NCI-H128 (cell line): ENCODE measurements at regions not wholly inside any gene's neighbourhood (a gene's known extent, or its start where the extent isn't known, plus 50 kb on each side); places are given as distances from the start of the nearest gene placed in this dataset.
A peak's percentile ranks its signal among the peaks of the same experiment; 100 is the strongest.

Experiments used
- DNase-seq: peaks from one replicate; lab custom pipeline; 2025; ENCODE audit not compliant: unreplicated experiment; lab: John Stamatoyannopoulos, UW

GRCh38 chr13:85544756-85545155, 254.5 kb downstream of the SLITRK6 start:
- DNase-seq, result no peak

GRCh38 chr13:85543144-85543543, 256.1 kb downstream of the SLITRK6 start:
- DNase-seq, result peak; percentile 8

- no peak for DNase-seq
Observed at GRCh38 chr13:85541476-85541875, 257.7 kb downstream of the SLITRK6 start.

GRCh38 chr13:85538957-85539356, 260.3 kb downstream of the SLITRK6 start:
- DNase-seq, result no peak

- DNase-seq, result no peak
Observed at GRCh38 chr13:85537601-85538000, 261.6 kb downstream of the SLITRK6 start.

GRCh38 chr13:85536706-85537105, 262.5 kb downstream of the SLITRK6 start:
- no peak for DNase-seq

GRCh38 chr13:85535316-85536084, 263.7 kb downstream of the SLITRK6 start:
- DNase-seq, result no peak

GRCh38 chr13:85533911-85534310, 265.3 kb downstream of the SLITRK6 start:
- no peak for DNase-seq

- no peak for DNase-seq
Observed at GRCh38 chr13:85529218-85529594, 270.0 kb downstream of the SLITRK6 start.

GRCh38 chr13:85528491-85529217, 270.6 kb downstream of the SLITRK6 start:
- DNase-seq, result no peak

GRCh38 chr13:85527316-85527715, 271.9 kb downstream of the SLITRK6 start:
- no peak for DNase-seq

- DNase-seq, result no peak
Observed at GRCh38 chr13:85525411-85525810, 273.8 kb downstream of the SLITRK6 start.

GRCh38 chr13:85521657-85522056, 277.6 kb downstream of the SLITRK6 start:
- DNase-seq, result peak; percentile 77

- no peak for DNase-seq
Observed at GRCh38 chr13:85520445-85520844, 278.8 kb downstream of the SLITRK6 start.

- no peak for DNase-seq
Observed at GRCh38 chr13:85519363-85519762, 279.9 kb downstream of the SLITRK6 start.

GRCh38 chr13:85512421-85512820, 286.8 kb downstream of the SLITRK6 start:
- no peak for DNase-seq

GRCh38 chr13:85509512-85509911, 289.7 kb downstream of the SLITRK6 start:
- no peak for DNase-seq

- no peak for DNase-seq
Observed at GRCh38 chr13:85508683-85509329, 290.4 kb downstream of the SLITRK6 start.

GRCh38 chr13:85503797-85504196, 295.4 kb downstream of the SLITRK6 start:
- no peak for DNase-seq

GRCh38 chr13:85501616-85502015, 297.6 kb downstream of the SLITRK6 start:
- no peak for DNase-seq

GRCh38 chr13:85500696-85501256, 298.4 kb downstream of the SLITRK6 start:
- DNase-seq, result no peak

- DNase-seq, result no peak
Observed at GRCh38 chr13:85498774-85499173, 300.4 kb downstream of the SLITRK6 start.
